ENCODE measurements at regions not wholly inside any gene's neighbourhood (a gene's known extent, or its start where the extent isn't known, plus 50 kb on each side); places are given as distances from the start of the nearest gene placed in this dataset.

GRCh38 chr3:153484842-153485241 is 322.8 kb downstream of the RAP2B start:
- ChIA-PET RAD21 (ENCODE audit: unreplicated experiment) (no interaction called here), SMC1A (ENCODE audit: uncharacterized antibody, unreplicated experiment) (no interaction called here), CTCF (no interaction called here), POLR2A (no interaction called here)
- no peak overlapping the region for H3K27ac ChIP-seq (ENCODE audit: control insufficient read depth, insufficient read depth)
- FAIRE-seq (no peak), ATAC-seq (no peak; the same call in 2 of the 3 replicates), DNase-seq (ENCODE audit: low read depth, low spot score) (no peak)
- no peak overlapping the region for H3K4me3 ChIP-seq
- no peaks in the 10 kb centered on the region for H4K20me1 ChIP-seq (ENCODE audit: control insufficient read depth, insufficient read depth)
- 12% methylated on average over 3 of the region's 3 CpGs for WGBS (ENCODE audit: insufficient coverage, insufficient replicate concordance, low lambda C conversion rate, missing lambda C conversion rate)
- intact Hi-C loops (cut with micrococcal nuclease; ENCODE audit: unreplicated experiment) (no loop called here), in situ Hi-C loops (cut with MboI) (no loop called here)
- no peak overlapping the region for H3K4me2 ChIP-seq (ENCODE audit: control insufficient read depth, insufficient read depth)
- no peaks in the 10 kb centered on the region for H3K4me1 ChIP-seq (ENCODE audit: control insufficient read depth, insufficient read depth, low read length)
- H3K36me3 ChIP-seq (ENCODE audit: control insufficient read depth in 2 of 2, insufficient read depth in 2 of 2, low read length in 1 of 2), result no peaks in the 10 kb centered on the region
- no peak overlapping the region for H3K9ac ChIP-seq (ENCODE audit: control insufficient read depth, insufficient read depth, low read length)
- peak; percentile 38; the same call in 1 of the 2 replicates for TF ChIP-seq RUNX3 (IDR thresholded peaks at IDR 0.05; ENCODE audit: low read length)
- TF ChIP-seq, protein P1, sequence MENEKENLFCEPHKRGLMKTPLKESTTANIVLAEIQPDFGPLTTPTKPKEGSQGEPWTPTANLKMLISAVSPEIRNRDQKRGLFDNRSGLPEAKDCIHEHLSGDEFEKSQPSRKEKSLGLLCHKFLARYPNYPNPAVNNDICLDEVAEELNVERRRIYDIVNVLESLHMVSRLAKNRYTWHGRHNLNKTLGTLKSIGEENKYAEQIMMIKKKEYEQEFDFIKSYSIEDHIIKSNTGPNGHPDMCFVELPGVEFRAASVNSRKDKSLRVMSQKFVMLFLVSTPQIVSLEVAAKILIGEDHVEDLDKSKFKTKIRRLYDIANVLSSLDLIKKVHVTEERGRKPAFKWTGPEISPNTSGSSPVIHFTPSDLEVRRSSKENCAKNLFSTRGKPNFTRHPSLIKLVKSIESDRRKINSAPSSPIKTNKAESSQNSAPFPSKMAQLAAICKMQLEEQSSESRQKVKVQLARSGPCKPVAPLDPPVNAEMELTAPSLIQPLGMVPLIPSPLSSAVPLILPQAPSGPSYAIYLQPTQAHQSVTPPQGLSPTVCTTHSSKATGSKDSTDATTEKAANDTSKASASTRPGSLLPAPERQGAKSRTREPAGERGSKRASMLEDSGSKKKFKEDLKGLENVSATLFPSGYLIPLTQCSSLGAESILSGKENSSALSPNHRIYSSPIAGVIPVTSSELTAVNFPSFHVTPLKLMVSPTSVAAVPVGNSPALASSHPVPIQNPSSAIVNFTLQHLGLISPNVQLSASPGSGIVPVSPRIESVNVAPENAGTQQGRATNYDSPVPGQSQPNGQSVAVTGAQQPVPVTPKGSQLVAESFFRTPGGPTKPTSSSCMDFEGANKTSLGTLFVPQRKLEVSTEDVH (IDR thresholded peaks at IDR 0.05; ENCODE audit: low read depth, partially characterized antibody), result no peak
- H3K79me2 ChIP-seq (ENCODE audit: control insufficient read depth, insufficient read depth, low read length), result no peaks in the 10 kb centered on the region
- BruUV-seq (replicated peaks), result no TSS peak
- H3K9me3 ChIP-seq (replicated peaks; ENCODE audit: control insufficient read depth, insufficient read depth, low read length), result no peaks in the 10 kb centered on the region
- H2AFZ ChIP-seq (ENCODE audit: control insufficient read depth, low read depth, low read length), result no peak overlapping the region
- H3K27me3 ChIP-seq (replicated peaks in 1 of 2; ENCODE audit: control insufficient read depth in 2 of 2, insufficient read depth in 2 of 2, low read length in 1 of 2), result no peaks in the 10 kb centered on the region

- ChIA-PET CTCF (no interaction called here), RAD21 (ENCODE audit: unreplicated experiment) (no interaction called here), POLR2A (no interaction called here), SMC1A (ENCODE audit: uncharacterized antibody, unreplicated experiment) (no interaction called here)
- no peak overlapping the region for H2AFZ ChIP-seq (ENCODE audit: control insufficient read depth, low read depth, low read length)
- no peaks in the 10 kb centered on the region for H3K79me2 ChIP-seq (ENCODE audit: control insufficient read depth, insufficient read depth, low read length)
- no peaks in the 10 kb centered on the region for H3K4me1 ChIP-seq (ENCODE audit: control insufficient read depth, insufficient read depth, low read length)
- H3K27ac ChIP-seq (ENCODE audit: control insufficient read depth, insufficient read depth), result no peak overlapping the region
- H3K9me3 ChIP-seq (replicated peaks; ENCODE audit: control insufficient read depth, insufficient read depth, low read length), result no peaks in the 10 kb centered on the region
- TF ChIP-seq RFX5 (IDR thresholded peaks at IDR 0.05; ENCODE audit: low read depth, low read length) (no peak), MYC (IDR thresholded peaks at IDR 0.05; ENCODE audit: insufficient read depth, insufficient read length, insufficient replicate concordance, low read length, severe bottlenecking) (no peak), ZNF274 (IDR thresholded peaks at IDR 0.05; ENCODE audit: insufficient read depth, insufficient read length) (no peak), DPF2 (IDR thresholded peaks at IDR 0.05) (no peak), NR2C2 (IDR thresholded peaks at IDR 0.05; ENCODE audit: borderline replicate concordance, control insufficient read depth, insufficient read length, low read depth) (no peak), IKZF1 (conservative IDR thresholded peaks at IDR 0.05) (no peak), HDAC6 (IDR thresholded peaks at IDR 0.05; ENCODE audit: unreplicated experiment) (no peak), ZNF622 (IDR thresholded peaks at IDR 0.05) (no peak), ZNF24 (IDR thresholded peaks at IDR 0.05) (no peak)
- no peak for DNase-seq (ENCODE audit: low read depth, low spot score)
- in situ Hi-C loops (cut with MboI) (no loop called here), intact Hi-C loops (cut with micrococcal nuclease; ENCODE audit: unreplicated experiment) (no loop called here)
- H3K4me2 ChIP-seq (ENCODE audit: control insufficient read depth, insufficient read depth), result no peak overlapping the region
- no peak overlapping the region for H3K9ac ChIP-seq (ENCODE audit: control insufficient read depth, insufficient read depth, low read length)
- no peaks in the 10 kb centered on the region for H3K36me3 ChIP-seq (ENCODE audit: control insufficient read depth in 2 of 2, insufficient read depth in 2 of 2, low read length in 1 of 2)
- no peak for FAIRE-seq
- no peak overlapping the region for H3K4me3 ChIP-seq
- no peaks in the 10 kb centered on the region for H4K20me1 ChIP-seq (ENCODE audit: control insufficient read depth, insufficient read depth)
- BruUV-seq (replicated peaks), result no TSS peak
- ATAC-seq, result no peak
- no peaks in the 10 kb centered on the region for H3K27me3 ChIP-seq (replicated peaks in 1 of 2; ENCODE audit: control insufficient read depth in 2 of 2, insufficient read depth in 2 of 2, low read length in 1 of 2)
Observed at GRCh38 chr3:153495422-153495821, 333.4 kb downstream of the RAP2B start.

All from GM12878 (cell line).